Mammary epithelial cell (primary cell): ENCODE measurements at regions not wholly inside any gene's neighbourhood (a gene's known extent, or its start where the extent isn't known, plus 50 kb on each side); places are given as distances from the start of the nearest gene placed in this dataset.

ENCODE experiments used
- EZH2 ChIP-seq: IDR thresholded peaks from 2 replicates; pipeline ENCODE4 v1.6.1; 2012; ENCODE audit warnings: low read length, inconsistent platforms, borderline replicate concordance
- TF ChIP-seq, protein P1 (sequence below), 2 donors: IDR thresholded peaks in 1 of 2; conservative IDR thresholded peaks in 1 of 2; 2 replicates each; pipeline ENCODE4 v1.5.1; 2011 to 2012; ENCODE audit warnings: inconsistent platforms in 2 of 2, low read length in 2 of 2, mild to moderate bottlenecking in 2 of 2, control low read depth in 1 of 2, low read depth in 1 of 2; ENCODE audit not compliant: insufficient read depth in 1 of 2; ENCODE audit errors: extremely low read depth in 1 of 2

- TF ChIP-seq, protein P1, sequence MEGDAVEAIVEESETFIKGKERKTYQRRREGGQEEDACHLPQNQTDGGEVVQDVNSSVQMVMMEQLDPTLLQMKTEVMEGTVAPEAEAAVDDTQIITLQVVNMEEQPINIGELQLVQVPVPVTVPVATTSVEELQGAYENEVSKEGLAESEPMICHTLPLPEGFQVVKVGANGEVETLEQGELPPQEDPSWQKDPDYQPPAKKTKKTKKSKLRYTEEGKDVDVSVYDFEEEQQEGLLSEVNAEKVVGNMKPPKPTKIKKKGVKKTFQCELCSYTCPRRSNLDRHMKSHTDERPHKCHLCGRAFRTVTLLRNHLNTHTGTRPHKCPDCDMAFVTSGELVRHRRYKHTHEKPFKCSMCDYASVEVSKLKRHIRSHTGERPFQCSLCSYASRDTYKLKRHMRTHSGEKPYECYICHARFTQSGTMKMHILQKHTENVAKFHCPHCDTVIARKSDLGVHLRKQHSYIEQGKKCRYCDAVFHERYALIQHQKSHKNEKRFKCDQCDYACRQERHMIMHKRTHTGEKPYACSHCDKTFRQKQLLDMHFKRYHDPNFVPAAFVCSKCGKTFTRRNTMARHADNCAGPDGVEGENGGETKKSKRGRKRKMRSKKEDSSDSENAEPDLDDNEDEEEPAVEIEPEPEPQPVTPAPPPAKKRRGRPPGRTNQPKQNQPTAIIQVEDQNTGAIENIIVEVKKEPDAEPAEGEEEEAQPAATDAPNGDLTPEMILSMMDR (conservative IDR thresholded peaks at IDR 0.05 in 1 of 2, IDR thresholded peaks at IDR 0.05 in 1 of 2; ENCODE audit: extremely low read depth in 1 of 2, insufficient read depth in 1 of 2, low read depth in 1 of 2, low read length in 2 of 2) = no peak
- no peak for TF ChIP-seq EZH2
Measured at GRCh38 chr4:129917651-129918050, 821.7 kb downstream of the C4orf33 start.
